ENCODE measurements at regions not wholly inside any gene's neighbourhood (a gene's known extent, or its start where the extent isn't known, plus 50 kb on each side); places are given as distances from the start of the nearest gene placed in this dataset.
"Not testable (repeated sequence)": the region's sequence is repeated elsewhere in the genome, so short reads cannot be mapped to it uniquely, and the experiment has no call there.

- 58 to 60% methylated on average over 3 of the region's 3 CpGs for WGBS, 2 donors
- Histone ChIP-seq H3K4me1 (no peaks in the 10 kb centered on the region), H3K27ac (no peak overlapping the region), H3K4me3 (replicated peaks in 1 of 3) (no peak overlapping the region), H3K27me3 (no peaks in the 10 kb centered on the region), H3K9me3 (no peaks in the 10 kb centered on the region), H3K36me3 (no peaks in the 10 kb centered on the region)
- intact Hi-C loops (cut with DNase I): no loop called here
- TF ChIP-seq POLR2A (IDR thresholded peaks at IDR 0.05): no peak
- TF ChIP-seq CTCF (IDR thresholded peaks at IDR 0.05): no peak
- DNase-seq: no peak
Observed at GRCh38 chr11:39777035-39777434, 1682.4 kb downstream of the LRRC4C start.

GRCh38 chr11:39772525-39773137 lies 1686.8 kb downstream of the LRRC4C start:
- intact Hi-C loops (cut with DNase I): no loop called here
- Histone ChIP-seq H3K4me1 (no peaks in the 10 kb centered on the region), H3K27me3 (no peaks in the 10 kb centered on the region), H3K36me3 (no peaks in the 10 kb centered on the region), H3K27ac (no peak overlapping the region), H3K4me3 (replicated peaks in 1 of 3) (no peak overlapping the region), H3K9me3 (no peaks in the 10 kb centered on the region)
- TF ChIP-seq POLR2A (IDR thresholded peaks at IDR 0.05) (no peak), CTCF (IDR thresholded peaks at IDR 0.05) (no peak)
- DNase-seq: no peak
- WGBS, 2 donors: 85 to 92% methylated on average over 1 of the region's 1 CpG

DNA sequence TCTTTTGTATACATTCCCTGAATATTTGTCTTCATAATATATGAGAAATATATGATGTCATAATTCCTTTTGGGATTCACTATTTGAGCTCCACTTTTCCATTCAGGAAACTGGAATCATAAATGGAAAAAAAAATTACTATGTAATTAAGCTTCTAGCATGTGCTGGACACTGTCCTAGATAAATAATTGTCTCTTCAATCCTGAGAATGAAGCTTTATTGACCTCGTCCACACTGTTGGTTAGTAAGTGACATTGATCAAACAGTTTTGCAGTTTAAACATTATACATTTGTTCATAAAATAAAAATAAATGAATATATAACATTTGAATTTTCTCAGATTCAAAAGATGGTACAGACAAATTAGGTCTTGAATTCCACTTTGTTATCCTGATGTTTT lies 1691.2 kb downstream of the LRRC4C start:
- Histone ChIP-seq H3K4me1 (no peaks in the 10 kb centered on the region), H3K27me3 (no peaks in the 10 kb centered on the region), H3K9me3 (no peaks in the 10 kb centered on the region), H3K36me3 (no peaks in the 10 kb centered on the region), H3K27ac (no peak overlapping the region), H3K4me3 (replicated peaks in 1 of 3) (no peak overlapping the region)
- DNase-seq: no peak
- whole genome bisulfite sequencing, 2 donors: 73 to 77% methylated on average over 1 of the region's 1 CpG
- TF ChIP-seq CTCF (IDR thresholded peaks at IDR 0.05): no peak
- no peak for TF ChIP-seq POLR2A (IDR thresholded peaks at IDR 0.05)
- intact Hi-C loops (cut with DNase I): no loop called here

GRCh38 chr11:39745401-39745800 lies 1714.1 kb downstream of the LRRC4C start:
- Histone ChIP-seq H3K27me3 (no peaks in the 10 kb centered on the region), H3K4me3 (replicated peaks in 1 of 3) (no peak overlapping the region), H3K9me3 (no peaks in the 10 kb centered on the region), H3K4me1 (no peaks in the 10 kb centered on the region), H3K27ac (no peak overlapping the region), H3K36me3 (no peaks in the 10 kb centered on the region)
- intact Hi-C loops (cut with DNase I): no loop called here
- no peak for TF ChIP-seq POLR2A (IDR thresholded peaks at IDR 0.05)
- no peak for TF ChIP-seq CTCF (IDR thresholded peaks at IDR 0.05)
- WGBS, 2 donors: 83 to 90% methylated on average over 6 of the region's 6 CpGs
- DNase-seq: no peak

- no peaks in the 10 kb centered on the region for H3K36me3 ChIP-seq
- no peak overlapping the region for H3K27ac ChIP-seq
- H3K4me1 ChIP-seq: no peaks in the 10 kb centered on the region
- H3K27me3 ChIP-seq: no peaks in the 10 kb centered on the region
- intact Hi-C loops (cut with DNase I): no loop called here
- H3K4me3 ChIP-seq (replicated peaks in 1 of 3): no peak overlapping the region
- no peaks in the 10 kb centered on the region for H3K9me3 ChIP-seq
- TF ChIP-seq CTCF (IDR thresholded peaks at IDR 0.05) (no peak), POLR2A (IDR thresholded peaks at IDR 0.05) (no peak)
- 93 to 100% methylated on average over 2 of the region's 2 CpGs for WGBS, 2 donors
- DNase-seq: no peak
Observed at GRCh38 chr11:39741066-39741465, 1718.4 kb downstream of the LRRC4C start.

- H3K4me1 ChIP-seq; H3K36me3 ChIP-seq; H3K27me3 ChIP-seq; H3K9me3 ChIP-seq; H3K4me3 ChIP-seq (replicated peaks in 1 of 3); intact Hi-C loops (cut with DNase I); DNase-seq; H3K27ac ChIP-seq: not testable (repeated sequence)
- WGBS, 2 donors: 75 to 78% methylated on average over 7 of the region's 7 CpGs
Observed at GRCh38 chr11:39736351-39736750, 1723.1 kb downstream of the LRRC4C start.

Measured in thyroid gland (tissue), 4 donors.